ENCODE measurements at regions not wholly inside any gene's neighbourhood (a gene's known extent, or its start where the extent isn't known, plus 50 kb on each side); places are given as distances from the start of the nearest gene placed in this dataset.
"Not testable (repeated sequence)": the region's sequence is repeated elsewhere in the genome, so short reads cannot be mapped to it uniquely, and the experiment has no call there.

- DNase-seq (ENCODE audit: low spot score) = no peak
These were observed 247.6 kb downstream of the EMX2 start for GRCh38 chr10:117790179-117790578.

DNA sequence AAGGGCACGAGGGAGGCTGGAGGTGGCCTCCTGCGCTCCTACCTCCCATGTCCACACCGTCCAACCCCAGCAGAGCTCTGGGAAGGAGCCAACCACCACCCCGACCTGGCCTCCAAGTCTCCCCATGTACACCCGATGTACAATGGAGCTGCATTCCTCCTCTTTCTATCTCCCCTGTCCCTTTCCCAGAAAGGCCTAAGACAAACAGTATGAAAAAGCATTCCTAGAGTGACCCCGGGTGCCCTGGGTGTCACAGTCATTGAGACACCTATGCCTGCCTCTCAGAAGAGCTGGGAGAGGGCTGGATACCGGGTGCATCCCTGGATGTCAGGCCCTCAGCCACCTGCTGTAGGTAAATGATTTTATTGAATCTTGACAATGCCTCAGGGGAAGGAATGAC lies 248.1 kb downstream of the EMX2 start:
- DNase-seq (ENCODE audit: low spot score) = no peak

- DNase-seq (ENCODE audit: low spot score) = no peak
These were observed 249.7 kb downstream of the EMX2 start for GRCh38 chr10:117792214-117792613.

- no peak for DNase-seq (ENCODE audit: low spot score)
These were observed 250.5 kb downstream of the RAB11FIP2 start for GRCh38 chr10:117796130-117796745.

DNA sequence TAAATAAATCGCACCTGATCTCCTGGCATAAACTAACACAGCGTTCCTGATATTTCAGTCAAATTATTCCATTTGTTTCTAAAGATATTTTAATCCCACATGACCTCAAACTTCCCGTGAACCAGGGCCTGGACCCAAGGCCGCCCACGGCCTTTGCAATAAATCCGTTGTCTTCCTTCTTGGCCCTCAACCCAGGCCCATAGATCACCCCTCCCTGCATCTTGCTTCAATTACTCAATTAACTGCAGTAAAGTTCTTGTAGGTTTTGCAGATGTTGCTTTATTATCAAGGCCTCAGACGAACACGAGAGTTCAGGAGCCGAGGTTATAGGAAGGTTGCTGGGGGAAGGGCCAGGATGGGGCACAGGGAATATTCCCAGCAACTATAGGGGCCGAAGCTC lies 249.4 kb downstream of the RAB11FIP2 start:
- no peak for DNase-seq (ENCODE audit: low spot score)

DNA sequence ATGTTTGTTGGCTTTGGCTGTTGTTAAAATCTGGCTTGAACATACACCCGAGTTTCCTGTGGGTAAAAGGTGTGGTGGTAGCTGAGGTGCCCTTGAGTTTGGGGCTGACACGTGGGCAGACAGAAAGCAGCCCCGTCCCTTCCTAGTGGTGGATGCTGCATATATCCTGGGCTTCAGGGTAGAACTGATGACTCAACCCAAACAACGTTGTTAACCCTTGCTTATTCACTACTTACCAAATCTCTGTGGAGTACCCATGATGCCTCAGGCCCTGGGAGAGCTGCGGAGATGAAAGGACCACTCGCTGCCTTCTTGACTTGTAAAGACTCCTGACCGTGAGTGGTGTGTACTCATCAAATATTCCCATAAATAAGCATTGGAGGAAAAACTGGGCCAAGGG lies 245.1 kb downstream of the RAB11FIP2 start:
- DNase-seq (ENCODE audit: low spot score) = no peak

DNA sequence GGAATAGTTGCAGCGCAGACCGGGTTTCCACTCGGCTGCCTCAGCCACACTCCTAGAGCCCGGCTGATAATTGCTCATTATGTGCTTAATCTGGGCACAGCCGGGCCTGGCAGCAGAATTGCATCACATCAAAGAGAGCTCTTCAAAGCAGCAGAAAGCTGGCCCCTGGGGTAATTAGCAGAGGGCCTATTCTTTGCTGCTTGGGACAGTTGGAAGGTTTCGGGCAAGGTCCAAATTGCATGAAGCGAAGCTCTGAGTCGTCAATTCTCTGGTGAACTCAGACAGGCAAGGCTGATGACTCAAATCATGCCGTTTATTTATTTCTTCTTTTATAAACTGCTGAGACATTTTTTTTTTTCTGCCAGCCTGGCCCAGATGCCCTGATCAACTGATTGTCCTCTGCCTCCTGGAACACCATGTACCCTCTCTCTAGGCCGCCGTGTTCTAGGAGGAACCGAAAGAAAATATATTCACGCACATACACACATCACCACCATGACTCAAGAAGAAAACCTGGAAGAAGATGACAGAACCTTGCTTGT lies 242.2 kb downstream of the RAB11FIP2 start:
- DNase-seq (ENCODE audit: low spot score) = peak; percentile 72

DNA sequence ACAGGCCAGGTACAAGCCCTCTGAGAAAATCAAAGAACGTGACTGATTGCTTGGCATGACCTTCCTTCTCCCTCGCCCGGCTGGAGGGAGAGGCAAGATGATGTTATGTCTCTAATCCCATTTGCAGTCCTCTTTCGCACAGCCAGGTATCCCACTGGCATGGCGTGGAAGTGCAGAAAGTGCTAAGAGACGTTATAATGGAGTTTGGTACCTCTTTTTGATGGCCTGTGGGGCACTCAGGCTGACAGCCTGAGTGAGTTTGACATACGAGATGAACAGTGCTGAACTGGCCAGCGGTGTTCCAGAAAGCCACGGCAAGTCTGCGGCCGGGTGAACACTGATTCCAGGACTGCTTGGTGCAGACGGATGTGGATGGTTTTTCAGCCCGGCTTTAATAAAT lies 241.6 kb downstream of the RAB11FIP2 start:
- no peak for DNase-seq (ENCODE audit: low spot score)

DNA sequence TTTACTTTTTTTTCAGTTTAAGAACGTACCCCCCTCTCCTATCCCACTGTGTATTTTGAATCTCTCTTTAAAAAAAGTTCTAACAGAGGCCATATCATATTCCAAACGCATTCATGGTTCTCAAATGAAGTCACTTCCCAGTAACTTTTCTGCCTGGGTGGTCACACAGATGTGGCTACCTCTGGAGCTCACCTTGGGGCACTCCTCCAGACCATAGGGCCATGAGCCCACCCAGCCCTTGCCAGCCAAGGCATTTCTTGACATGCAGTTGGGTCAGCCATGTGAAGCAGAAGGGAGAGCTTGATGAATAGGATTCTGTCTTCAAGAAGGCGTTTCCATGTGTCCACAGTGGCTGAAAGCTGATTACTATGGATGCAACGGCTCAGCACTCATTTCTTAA lies 239.3 kb downstream of the RAB11FIP2 start:
- DNase-seq (ENCODE audit: low spot score) = no peak

- DNase-seq (ENCODE audit: low spot score) = not testable (repeated sequence)
These were observed 230.9 kb downstream of the RAB11FIP2 start for GRCh38 chr10:117815816-117816215.

DNA sequence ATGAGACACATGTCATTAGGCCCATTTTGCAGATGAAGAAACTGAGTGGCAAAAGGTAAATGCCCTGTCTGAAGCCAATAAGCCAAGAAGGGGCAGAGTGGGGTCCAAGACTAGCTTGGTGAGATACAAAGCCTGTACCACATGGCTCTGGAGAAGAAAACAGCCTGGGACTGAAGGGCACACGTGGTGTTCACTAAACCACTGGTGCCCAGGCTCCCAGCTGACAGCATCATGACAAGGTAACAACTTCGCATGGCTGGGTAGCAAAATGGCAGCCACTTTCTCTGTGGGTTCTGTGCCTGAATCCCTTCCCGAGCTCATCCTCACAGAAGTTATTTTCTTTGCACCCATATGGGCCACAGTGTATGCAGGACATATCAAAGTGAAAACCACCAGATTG lies 229.6 kb downstream of the RAB11FIP2 start:
- no peak for DNase-seq (ENCODE audit: low spot score)

DNA sequence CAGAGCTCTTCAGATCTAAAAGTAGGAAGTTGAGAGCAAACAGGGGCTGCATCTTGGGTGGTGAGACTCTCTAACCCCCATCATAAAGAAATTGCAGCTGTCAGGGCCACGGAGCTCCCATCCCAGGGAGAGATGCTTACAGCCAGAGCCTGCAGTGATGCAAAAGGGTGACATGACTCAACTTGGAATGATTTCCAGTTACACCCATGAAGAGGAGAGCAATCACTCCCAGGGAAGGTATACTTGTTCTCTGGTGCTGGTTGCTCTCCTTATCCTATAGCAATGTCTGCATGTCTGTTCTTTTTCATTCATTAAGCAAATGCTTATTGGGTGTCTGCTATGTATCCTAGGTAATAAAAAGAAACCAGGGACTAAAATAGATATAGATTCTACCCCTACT lies 228.0 kb downstream of the RAB11FIP2 start:
- no peak for DNase-seq (ENCODE audit: low spot score)

GRCh38 chr10:117819304-117819703 lies 227.4 kb downstream of the RAB11FIP2 start:
- DNase-seq (ENCODE audit: low spot score) = no peak

DNA sequence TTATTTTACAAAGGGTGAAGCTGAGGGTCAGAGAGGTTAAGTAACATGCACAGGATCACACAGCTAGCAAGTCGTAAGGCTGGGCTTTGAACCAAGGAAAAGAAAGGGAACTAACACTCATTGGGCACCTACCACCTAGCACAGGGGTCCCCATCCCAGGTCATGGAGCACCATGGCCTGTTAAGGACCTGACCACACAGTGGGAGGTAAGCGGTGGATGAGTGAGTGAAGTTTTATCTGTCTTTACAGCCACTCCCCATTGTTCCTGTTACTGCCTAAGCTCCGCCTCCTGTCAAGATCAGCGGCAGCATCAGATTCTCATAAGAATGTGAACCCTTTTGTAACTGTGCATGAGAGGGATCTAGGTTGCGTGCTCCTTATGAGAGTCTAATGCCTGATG lies 222.8 kb downstream of the RAB11FIP2 start:
- no peak for DNase-seq (ENCODE audit: low spot score)

GRCh38 chr10:117830205-117830604 lies 216.5 kb downstream of the RAB11FIP2 start:
- no peak for DNase-seq (ENCODE audit: low spot score)

DNA sequence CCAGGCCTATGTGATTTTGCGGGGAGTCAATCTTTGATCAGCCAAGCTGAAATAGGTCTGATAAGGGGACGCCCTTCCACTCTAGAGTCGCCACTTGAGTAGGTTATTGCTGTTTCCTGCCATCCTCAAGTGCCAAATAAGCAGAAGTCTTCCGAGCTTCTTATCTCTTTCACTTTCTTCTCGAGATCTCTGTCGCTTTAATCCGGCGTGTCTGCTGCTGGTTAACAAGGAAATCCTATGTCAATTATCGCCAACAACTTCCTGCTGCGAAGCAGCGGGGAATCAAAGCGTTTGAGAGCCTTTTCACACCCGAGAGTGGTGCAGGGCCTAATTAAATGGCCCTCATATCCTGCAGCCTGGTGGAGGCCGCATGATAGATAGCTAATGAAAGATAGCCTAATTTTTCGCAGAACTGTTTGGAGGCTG lies 215.9 kb downstream of the RAB11FIP2 start:
- DNase-seq (ENCODE audit: low spot score) = no peak

DNA sequence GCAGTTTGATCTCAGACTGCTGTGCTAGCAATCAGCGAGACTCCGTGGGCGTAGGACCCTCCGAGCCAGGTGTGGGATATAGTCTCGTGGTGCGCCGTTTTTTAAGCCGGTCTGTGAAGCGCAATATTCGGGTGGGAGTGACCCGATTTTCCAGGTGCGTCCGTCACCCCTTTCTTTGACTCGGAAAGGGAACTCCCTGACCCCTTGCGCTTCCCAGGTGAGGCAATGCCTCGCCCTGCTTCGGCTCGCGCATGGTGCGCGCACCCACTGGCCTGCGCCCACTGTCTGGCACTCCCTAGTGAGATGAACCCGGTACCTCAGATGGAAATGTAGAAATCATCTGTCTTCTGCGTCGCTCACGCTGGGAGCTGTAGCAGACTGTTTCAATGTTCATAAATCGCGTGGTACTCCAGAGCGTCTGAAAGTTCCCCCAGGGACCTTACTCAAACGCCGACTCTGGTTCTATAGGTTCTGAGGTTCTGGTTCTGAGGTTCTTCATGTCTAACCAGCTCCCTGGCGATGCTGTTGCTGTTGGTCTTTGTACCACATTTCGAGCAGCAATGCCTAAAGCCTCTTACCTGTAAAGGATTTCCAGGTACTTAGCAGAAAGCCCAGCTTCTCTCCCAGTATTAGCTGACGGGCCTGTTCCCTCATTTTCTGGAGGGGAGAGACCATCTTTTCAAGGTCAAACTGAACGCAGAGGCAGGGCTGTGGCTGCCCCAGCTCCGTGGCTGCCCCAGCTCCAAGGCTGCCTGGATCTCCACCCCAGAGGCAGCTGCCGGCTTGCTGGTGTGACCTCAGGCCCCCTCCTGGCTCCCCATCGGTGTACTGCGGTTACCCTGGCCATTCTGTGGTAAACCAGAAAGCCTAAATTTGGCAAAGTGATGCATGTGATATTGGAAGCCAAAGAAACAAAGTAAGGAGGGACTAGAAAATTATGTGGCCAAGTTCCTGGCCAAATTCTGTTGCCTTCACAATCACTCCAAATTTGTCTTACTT lies 207.9 kb downstream of the RAB11FIP2 start:
- DNase-seq (ENCODE audit: low spot score) = not testable (repeated sequence)

DNA sequence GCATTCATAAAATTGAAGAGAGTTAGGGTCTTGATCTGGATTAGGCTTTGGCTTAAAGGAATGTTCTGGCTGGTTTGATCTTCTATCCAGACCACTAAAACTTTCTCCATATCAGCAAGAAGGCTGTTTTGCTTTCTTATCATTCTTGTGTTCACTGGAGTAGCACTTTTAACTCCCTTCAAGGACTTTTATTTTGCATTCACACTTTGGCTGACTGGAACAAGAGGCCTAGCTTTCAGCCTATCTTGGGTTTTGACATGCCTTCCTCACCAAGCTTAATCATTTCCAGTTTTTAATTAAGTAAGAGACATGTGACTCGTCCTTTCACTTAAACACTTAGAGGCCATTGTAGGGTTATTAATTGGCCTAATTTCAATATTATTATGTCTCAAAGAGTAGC lies 190.3 kb downstream of the RAB11FIP2 start:
- not testable (repeated sequence) for DNase-seq (ENCODE audit: low spot score)

GRCh38 chr10:117860135-117860534 lies 186.6 kb downstream of the RAB11FIP2 start:
- DNase-seq (ENCODE audit: low spot score) = no peak

DNA sequence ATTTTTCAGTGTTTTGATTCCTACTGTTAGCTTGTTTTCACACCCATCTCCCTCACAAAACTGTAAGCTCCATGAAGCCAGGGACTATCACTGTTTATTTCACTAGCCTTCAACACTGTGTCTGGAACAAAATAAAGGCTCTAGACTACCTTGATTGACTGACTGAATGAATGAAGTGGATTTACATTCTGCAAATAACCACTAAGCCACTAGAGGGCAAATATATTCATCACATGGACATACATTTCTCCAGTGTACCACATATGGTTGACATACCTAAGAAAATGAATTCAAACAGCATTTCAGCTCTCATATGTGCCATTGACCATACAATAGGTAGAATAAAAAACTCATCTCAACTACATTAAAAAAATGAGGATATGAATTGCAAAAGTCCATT lies 185.9 kb downstream of the RAB11FIP2 start:
- no peak for DNase-seq (ENCODE audit: low spot score)

- DNase-seq (ENCODE audit: low spot score) = no peak
These were observed 185.4 kb downstream of the RAB11FIP2 start for GRCh38 chr10:117861329-117861728.

DNA sequence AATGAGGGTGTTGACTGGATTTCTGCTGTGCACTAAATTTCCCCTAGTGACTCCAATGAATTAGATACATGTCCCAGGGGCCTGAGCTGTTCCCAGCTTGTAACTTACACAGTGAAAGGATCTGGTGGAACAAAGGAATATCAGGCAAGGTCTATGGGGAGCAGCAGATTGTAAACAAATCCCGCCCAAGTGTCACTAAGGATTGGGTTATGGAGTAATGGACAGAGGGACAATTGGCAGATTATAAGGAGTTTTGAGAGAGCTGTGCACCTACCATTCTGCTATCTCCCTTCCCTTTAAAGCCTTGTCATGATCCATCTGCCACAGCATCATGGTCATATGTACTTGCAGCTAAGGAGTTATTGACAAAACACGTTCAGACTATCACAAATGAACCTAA lies 183.0 kb downstream of the RAB11FIP2 start:
- DNase-seq (ENCODE audit: low spot score) = no peak

- no peak for DNase-seq (ENCODE audit: low spot score)
These were observed 180.8 kb downstream of the RAB11FIP2 start for GRCh38 chr10:117865945-117866344.
